Fibroblast of villous mesenchyme (primary cell): ENCODE measurements at regions not wholly inside any gene's neighbourhood (a gene's known extent, or its start where the extent isn't known, plus 50 kb on each side); places are given as distances from the start of the nearest gene placed in this dataset.

Experiments used
- DNase-seq: peaks from one replicate; pipeline ENCODE4 v3.0.0-alpha.2; 2010; ENCODE audit warnings: low read depth
- H3K4me3 ChIP-seq: 2 replicates; pipeline ENCODE4 v1.5.1; 2011; ENCODE audit warnings: low read depth, mild to moderate bottlenecking, low read length
- TF ChIP-seq, protein P1 (sequence below): IDR thresholded peaks from 2 replicates; pipeline ENCODE4 v1.5.1; 2012; ENCODE audit warnings: low read depth, mild to moderate bottlenecking, low read length; ENCODE audit not compliant: insufficient read depth

- DNase-seq = no peak
- TF ChIP-seq, protein P1, sequence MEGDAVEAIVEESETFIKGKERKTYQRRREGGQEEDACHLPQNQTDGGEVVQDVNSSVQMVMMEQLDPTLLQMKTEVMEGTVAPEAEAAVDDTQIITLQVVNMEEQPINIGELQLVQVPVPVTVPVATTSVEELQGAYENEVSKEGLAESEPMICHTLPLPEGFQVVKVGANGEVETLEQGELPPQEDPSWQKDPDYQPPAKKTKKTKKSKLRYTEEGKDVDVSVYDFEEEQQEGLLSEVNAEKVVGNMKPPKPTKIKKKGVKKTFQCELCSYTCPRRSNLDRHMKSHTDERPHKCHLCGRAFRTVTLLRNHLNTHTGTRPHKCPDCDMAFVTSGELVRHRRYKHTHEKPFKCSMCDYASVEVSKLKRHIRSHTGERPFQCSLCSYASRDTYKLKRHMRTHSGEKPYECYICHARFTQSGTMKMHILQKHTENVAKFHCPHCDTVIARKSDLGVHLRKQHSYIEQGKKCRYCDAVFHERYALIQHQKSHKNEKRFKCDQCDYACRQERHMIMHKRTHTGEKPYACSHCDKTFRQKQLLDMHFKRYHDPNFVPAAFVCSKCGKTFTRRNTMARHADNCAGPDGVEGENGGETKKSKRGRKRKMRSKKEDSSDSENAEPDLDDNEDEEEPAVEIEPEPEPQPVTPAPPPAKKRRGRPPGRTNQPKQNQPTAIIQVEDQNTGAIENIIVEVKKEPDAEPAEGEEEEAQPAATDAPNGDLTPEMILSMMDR = no peak
Observed at GRCh38 chr2:34570266-34570872, 971.3 kb upstream of the FAM98A start.

DNA sequence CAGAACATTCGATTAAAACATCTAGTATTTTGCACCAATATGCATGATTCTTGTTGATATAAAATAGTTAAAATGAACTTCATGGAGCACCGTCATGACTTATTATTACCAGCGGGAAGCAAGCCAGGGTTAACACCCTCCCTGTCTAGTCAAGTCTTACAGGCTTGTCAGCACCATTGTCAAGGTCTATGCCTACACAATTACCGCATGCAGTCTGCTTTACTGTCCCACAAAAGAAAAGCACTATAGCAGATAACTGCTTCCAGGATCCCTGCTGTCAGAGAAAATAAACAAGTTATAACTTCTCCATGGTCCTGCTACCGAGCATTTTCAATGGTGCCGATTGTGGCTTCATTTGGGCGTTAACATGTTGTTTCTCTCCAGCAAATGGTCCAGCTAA, 968.0 kb upstream of the FAM98A start:
- no peak for DNase-seq
- TF ChIP-seq, protein P1 = no peak
- H3K4me3 ChIP-seq = no peak overlapping the region

More at GRCh38 chr2:34570266-34570872, 971.3 kb upstream of the FAM98A start:
- no peak overlapping the region for H3K4me3 ChIP-seq

GRCh38 chr2:34552337-34552736, 953.2 kb upstream of the FAM98A start:
- TF ChIP-seq, protein P1 = no peak
- no peak overlapping the region for H3K4me3 ChIP-seq
- no peak for DNase-seq

- H3K4me3 ChIP-seq = no peak overlapping the region
- TF ChIP-seq, protein P1 = no peak
- no peak for DNase-seq
Observed at GRCh38 chr2:34549710-34550345, 950.7 kb upstream of the FAM98A start.

- TF ChIP-seq, protein P1 = no peak
- H3K4me3 ChIP-seq = no peak overlapping the region
- no peak for DNase-seq
Observed at GRCh38 chr2:34547900-34548299, 948.8 kb upstream of the FAM98A start.

GRCh38 chr2:34547340-34547739, 948.2 kb upstream of the FAM98A start:
- DNase-seq = no peak
- TF ChIP-seq, protein P1 = no peak
- no peak overlapping the region for H3K4me3 ChIP-seq
